Activated naive CD4-positive, alpha-beta T cell treated with anti-CD3 and anti-CD28 coated beads, Interleukin-2, amount 10 ng/mL, durations not matched to agents 7 days and 5 days (primary cell): ENCODE measurements at regions not wholly inside any gene's neighbourhood (a gene's known extent, or its start where the extent isn't known, plus 50 kb on each side); places are given as distances from the start of the nearest gene placed in this dataset.
"Not testable (repeated sequence)": the region's sequence is repeated elsewhere in the genome, so short reads cannot be mapped to it uniquely, and the experiment has no call there.

Experiments used
- CTCF ChIA-PET: fragments of 350-600 bp; sonication (Branson Sonifier 250); formaldehyde crosslinking; loops from one replicate; lab custom pipeline; 2021; ENCODE audit warnings: antibody characterized with exemption; lab: Charles Lee
- DNase-seq: peaks from one replicate; pipeline ENCODE4 v3.0.0-alpha.2; 2020
- H3K27ac Mint-ChIP-seq: one replicate; pipeline ENCODE4 v1.8.0; 2021; ENCODE audit warnings: mild to moderate bottlenecking, moderate library complexity, mixed read lengths
- H3K27me3 Mint-ChIP-seq: one replicate; pipeline ENCODE4 v1.8.0; 2021; ENCODE audit warnings: mild to moderate bottlenecking, mixed read lengths
- H3K36me3 Mint-ChIP-seq: one replicate; pipeline ENCODE4 v1.8.0; 2021; ENCODE audit warnings: mixed read lengths
- H3K4me1 Mint-ChIP-seq: one replicate; pipeline ENCODE4 v1.8.0; 2021; ENCODE audit warnings: mixed read lengths
- H3K4me3 Mint-ChIP-seq: one replicate; pipeline ENCODE4 v1.8.0; 2021; ENCODE audit warnings: mild to moderate bottlenecking, moderate library complexity, mixed read lengths
- H3K9me3 Mint-ChIP-seq: one replicate; pipeline ENCODE4 v1.8.0; 2021; ENCODE audit warnings: mixed read lengths

GRCh38 chr10:22467393-22467792 is 122.1 kb downstream of the SPAG6 start:
- H3K27ac Mint-ChIP-seq, H3K36me3 Mint-ChIP-seq, H3K4me1 Mint-ChIP-seq, H3K9me3 Mint-ChIP-seq, H3K4me3 Mint-ChIP-seq, CTCF ChIA-PET, DNase-seq: not testable (repeated sequence)
- H3K27me3 Mint-ChIP-seq: peaks cover 37% of the 10 kb centered on the region

DNA sequence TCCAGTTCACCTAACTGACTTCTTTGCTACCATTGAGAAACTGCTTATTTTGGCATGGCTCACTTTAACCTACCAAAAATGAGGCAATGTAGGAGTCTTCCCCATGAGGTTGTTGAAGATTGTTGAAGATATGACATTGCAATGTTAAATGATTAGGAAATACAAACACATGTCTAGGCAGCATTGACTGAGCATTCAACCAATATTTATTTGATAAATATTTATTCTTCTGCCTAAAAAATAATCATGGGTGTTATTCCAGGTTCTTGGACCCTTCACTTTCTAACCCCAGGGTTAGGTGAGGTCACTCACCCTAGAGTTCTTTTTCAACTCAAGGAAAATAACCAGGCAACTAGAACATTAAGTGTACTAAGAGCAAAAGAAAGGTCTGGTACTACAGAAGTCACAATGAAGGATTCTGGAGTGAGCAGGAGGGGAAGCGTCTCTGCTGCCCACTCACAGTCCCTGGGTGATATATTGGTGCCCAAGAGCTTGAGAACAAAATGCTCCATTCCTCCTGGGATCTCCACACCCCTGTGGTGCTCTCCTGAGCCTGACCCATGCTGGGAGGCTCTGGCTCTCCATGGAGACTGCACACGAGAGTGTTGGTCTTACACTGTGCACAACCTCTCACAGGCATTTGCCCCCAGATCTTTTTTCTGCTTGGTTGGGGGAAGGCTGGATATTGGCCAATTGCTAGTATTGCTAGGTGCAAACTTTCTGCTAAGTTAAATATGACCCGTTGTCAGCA is 123.4 kb downstream of the SPAG6 start:
- Mint-ChIP-seq H3K9me3 (no peaks in the 10 kb centered on the region), H3K27me3 (peaks cover 45% of the 10 kb centered on the region), H3K4me1 (no peaks in the 10 kb centered on the region), H3K36me3 (no peaks in the 10 kb centered on the region), H3K4me3 (no peak overlapping the region), H3K27ac (no peak overlapping the region)
- CTCF ChIA-PET: no interaction called here
- DNase-seq: no peak

- peaks cover 14% of the 10 kb centered on the region for H3K4me1 Mint-ChIP-seq
These were observed 127.7 kb downstream of the SPAG6 start for GRCh38 chr10:22473044-22473443.

DNA sequence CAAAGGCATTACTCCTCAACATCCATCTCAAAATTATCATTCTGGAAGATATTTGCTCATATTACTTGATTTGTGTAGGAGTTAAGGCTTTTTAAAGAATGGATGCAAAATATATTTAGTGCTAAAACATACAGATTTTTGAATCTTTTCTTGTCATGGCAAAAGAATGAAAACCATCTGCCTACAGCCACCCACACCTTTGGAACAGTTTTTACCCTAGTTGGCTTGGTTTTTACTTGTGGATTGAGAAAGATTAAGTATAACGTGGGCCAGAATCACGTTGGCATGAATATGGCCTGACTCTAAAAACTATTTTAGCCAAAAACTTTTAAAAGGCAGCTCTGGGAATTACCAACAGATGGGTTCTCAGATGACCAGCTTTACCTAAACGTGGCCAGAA is 128.2 kb downstream of the SPAG6 start:
- H3K9me3 Mint-ChIP-seq: no peaks in the 10 kb centered on the region
- H3K36me3 Mint-ChIP-seq: peaks cover 1% of the 10 kb centered on the region
- H3K27me3 Mint-ChIP-seq: peaks cover 81% of the 10 kb centered on the region
- H3K4me1 Mint-ChIP-seq: peaks cover 14% of the 10 kb centered on the region
- no peak for DNase-seq
- H3K4me3 Mint-ChIP-seq: no peak overlapping the region
- CTCF ChIA-PET: no interaction called here
- no peak overlapping the region for H3K27ac Mint-ChIP-seq

More at GRCh38 chr10:22473044-22473443, 127.7 kb downstream of the SPAG6 start:
- Mint-ChIP-seq H3K4me3 (no peak overlapping the region), H3K27ac (no peak overlapping the region), H3K27me3 (peaks cover 77% of the 10 kb centered on the region), H3K36me3 (peaks cover 1% of the 10 kb centered on the region), H3K9me3 (no peaks in the 10 kb centered on the region)
- DNase-seq: no peak
- CTCF ChIA-PET: no interaction called here

DNA sequence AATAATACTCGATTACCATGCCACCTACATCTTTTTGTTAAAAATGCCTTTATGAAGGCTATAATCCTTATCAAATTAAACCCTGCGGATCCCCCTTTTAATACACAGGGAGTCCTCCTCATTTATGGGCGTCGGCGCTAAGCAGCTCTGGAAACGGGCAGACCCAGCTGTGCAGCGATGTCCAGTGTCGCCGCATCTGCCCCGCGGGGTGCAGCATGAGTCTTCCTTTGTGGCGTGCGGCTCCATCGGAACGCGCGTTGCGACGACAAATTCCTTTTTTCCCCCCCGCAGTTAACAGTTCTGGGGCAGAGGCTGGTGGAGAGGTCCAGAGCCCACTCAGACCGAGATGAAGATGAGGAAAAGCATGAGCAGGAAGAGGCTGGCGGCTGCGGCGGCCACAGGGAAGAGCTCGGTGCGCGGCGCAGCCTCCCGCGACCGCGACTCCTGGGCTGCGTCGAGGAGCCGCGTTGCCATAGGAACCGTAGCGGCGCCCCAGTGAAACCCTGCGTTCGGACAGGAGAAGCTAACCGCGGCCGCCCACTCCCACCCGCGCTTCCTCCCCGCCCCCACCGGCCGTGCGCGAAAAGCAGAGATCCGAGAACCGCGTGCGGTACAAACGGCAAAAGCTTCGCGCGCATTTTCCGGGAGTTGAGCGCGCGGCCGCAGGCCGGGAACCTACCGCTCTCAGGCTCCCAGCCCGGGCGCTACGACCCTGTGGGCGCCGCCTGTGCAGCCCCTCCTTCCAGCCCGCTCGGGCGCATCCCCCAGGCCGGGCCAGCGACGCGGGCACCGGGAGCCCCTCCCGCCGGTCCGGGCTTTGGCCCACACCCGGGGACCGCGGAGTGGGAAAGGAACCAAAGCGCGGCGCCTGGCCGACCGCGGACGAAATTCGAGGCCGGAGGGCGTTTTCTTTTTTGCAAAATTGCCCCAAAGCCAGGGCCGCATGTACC is 130.6 kb downstream of the SPAG6 start:
- H3K36me3 Mint-ChIP-seq: peaks cover 1% of the 10 kb centered on the region
- H3K27me3 Mint-ChIP-seq: peaks cover 82% of the 10 kb centered on the region
- H3K4me3 Mint-ChIP-seq: peak overlapping the region; percentile 76
- peak overlapping the region; percentile 66 for H3K27ac Mint-ChIP-seq
- CTCF ChIA-PET: no interaction called here
- DNase-seq: peak; percentile 47
- H3K9me3 Mint-ChIP-seq: no peaks in the 10 kb centered on the region
- H3K4me1 Mint-ChIP-seq: peaks cover 18% of the 10 kb centered on the region

DNA sequence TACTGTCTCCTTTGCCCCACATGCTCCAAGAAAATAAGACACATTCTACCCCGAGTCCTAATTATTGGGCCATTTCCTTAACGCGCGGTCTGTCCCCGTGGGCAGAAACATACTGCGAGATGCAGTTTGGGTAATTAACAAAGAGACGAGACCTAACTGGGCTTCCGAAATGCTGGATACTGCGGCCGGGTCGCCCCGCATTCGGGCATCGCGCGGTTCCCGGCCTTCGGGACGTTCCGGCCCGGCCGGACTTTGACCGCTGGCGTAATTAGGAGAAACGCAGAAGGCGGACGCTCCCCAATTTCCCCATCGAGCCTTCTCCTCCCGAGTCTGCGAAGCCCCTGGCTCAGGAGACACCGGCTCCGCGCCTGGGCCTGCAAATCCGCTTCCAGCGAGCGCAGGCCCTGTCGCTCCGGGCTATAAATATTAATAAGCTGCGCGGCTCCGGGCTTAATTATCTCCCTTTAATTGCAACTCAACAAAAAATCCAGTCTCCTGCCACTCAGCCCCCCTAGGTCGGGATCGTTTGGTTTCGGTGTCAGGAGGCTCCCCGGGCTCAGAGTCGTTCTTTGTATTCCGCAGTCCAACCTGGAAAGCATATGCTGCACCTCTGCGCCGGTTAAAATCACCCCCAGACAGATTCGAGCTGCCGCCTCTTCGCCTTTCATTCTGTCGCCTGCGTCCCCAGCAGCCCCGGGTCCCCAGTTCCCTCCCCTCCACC is 131.5 kb downstream of the SPAG6 start:
- CTCF ChIA-PET: no interaction called here
- H3K27ac Mint-ChIP-seq: no peak overlapping the region
- H3K27me3 Mint-ChIP-seq: peaks cover 82% of the 10 kb centered on the region
- H3K36me3 Mint-ChIP-seq: peaks cover 1% of the 10 kb centered on the region
- DNase-seq: no peak
- no peaks in the 10 kb centered on the region for H3K9me3 Mint-ChIP-seq
- peak overlapping the region; percentile 46 for H3K4me3 Mint-ChIP-seq
- H3K4me1 Mint-ChIP-seq: peaks cover 18% of the 10 kb centered on the region

GRCh38 chr10:22477334-22478287 is 132.3 kb downstream of the SPAG6 start:
- Mint-ChIP-seq H3K27ac (no peak overlapping the region), H3K4me3 (no peak overlapping the region), H3K36me3 (peaks cover 1% of the 10 kb centered on the region), H3K9me3 (no peaks in the 10 kb centered on the region), H3K27me3 (peaks cover 80% of the 10 kb centered on the region), H3K4me1 (peaks cover 21% of the 10 kb centered on the region)
- DNase-seq: no peak
- CTCF ChIA-PET: no interaction called here

GRCh38 chr10:22478555-22479334 is 133.4 kb downstream of the SPAG6 start:
- Mint-ChIP-seq H3K27me3 (peaks cover 72% of the 10 kb centered on the region), H3K9me3 (no peaks in the 10 kb centered on the region), H3K36me3 (peaks cover 1% of the 10 kb centered on the region), H3K4me1 (peaks cover 27% of the 10 kb centered on the region), H3K27ac (no peak overlapping the region), H3K4me3 (no peak overlapping the region)
- DNase-seq: no peak
- CTCF ChIA-PET: interaction anchor here (0.6 kb wide), 2 partner anchors 17 to 99 kb away, joined by 3 read pairs; no protein-coding TSS in a partner anchor

GRCh38 chr10:22479419-22479818 is 134.1 kb downstream of the SPAG6 start:
- no peak for DNase-seq
- H3K4me1 Mint-ChIP-seq: peaks cover 27% of the 10 kb centered on the region
- H3K9me3 Mint-ChIP-seq: no peaks in the 10 kb centered on the region
- H3K27me3 Mint-ChIP-seq: peaks cover 65% of the 10 kb centered on the region
- no peak overlapping the region for H3K4me3 Mint-ChIP-seq
- H3K36me3 Mint-ChIP-seq: peaks cover 1% of the 10 kb centered on the region
- CTCF ChIA-PET: interaction anchor here (0.6 kb wide), 2 partner anchors 17 to 99 kb away, joined by 3 read pairs; no protein-coding TSS in a partner anchor
- no peak overlapping the region for H3K27ac Mint-ChIP-seq

DNA sequence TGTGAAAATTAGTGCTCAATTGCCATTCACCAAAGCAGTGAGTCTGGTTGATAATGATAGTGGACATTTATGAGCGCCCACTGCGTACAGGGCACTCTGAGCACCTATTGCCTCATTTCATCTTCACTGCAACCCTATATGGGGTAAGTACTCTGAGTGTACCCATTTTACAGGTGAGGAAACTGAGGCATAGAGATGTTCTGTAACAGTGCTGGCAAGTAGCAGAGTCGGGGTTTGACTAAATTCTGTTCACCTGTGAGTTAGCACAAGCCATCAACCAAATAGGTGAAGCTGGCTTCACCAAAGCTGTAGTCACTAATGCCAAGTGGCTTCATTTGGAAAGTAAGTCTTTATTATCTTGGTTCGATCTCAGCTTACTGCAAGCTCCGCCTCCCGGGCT is 135.8 kb downstream of the SPAG6 start:
- Mint-ChIP-seq H3K27me3 (peaks cover 59% of the 10 kb centered on the region), H3K9me3 (no peaks in the 10 kb centered on the region), H3K4me3 (no peak overlapping the region), H3K27ac (no peak overlapping the region), H3K4me1 (peaks cover 21% of the 10 kb centered on the region), H3K36me3 (no peaks in the 10 kb centered on the region)
- CTCF ChIA-PET: no interaction called here
- no peak for DNase-seq

DNA sequence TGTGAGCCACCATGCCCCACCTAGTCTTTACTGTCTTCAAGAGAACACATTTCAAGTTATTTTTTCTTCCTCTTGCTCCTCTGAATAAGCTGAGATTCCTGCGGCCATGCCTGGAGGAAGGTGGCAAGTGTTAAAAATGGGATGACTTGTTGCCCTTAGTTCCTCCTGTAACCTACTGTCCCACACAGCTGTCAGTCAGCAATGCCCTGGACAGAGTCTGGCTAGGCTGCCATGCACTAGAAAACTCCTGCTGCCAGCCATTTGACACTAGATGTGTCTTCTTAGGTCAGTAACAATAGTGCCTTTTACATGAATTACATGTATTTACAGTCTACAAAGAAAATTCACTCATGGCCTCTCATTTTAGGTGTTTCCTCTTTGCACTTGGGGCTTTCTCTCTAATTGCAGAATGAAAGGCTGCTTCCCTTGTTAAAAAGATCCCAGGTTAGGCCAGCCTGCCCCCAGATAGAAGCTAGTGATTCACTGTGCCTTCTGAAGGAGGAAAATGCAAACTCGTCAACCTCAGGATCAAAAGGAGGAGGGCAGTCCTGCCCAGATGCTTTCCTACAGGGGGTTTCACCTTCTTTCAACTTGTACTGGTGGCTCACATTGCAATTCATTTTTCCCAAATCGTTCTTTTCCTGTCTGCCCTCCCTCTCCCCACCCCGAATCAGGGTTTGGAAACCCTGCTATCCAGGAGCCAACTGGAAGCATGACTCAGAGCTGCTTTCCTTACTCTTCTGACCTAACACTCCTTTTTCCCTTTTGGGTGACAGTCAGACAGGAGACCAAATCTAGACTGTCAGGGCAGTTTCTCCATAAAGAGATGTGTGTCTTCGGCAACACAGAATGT is 136.6 kb downstream of the SPAG6 start:
- Mint-ChIP-seq H3K9me3 (no peaks in the 10 kb centered on the region), H3K4me1 (peaks cover 15% of the 10 kb centered on the region), H3K36me3 (no peaks in the 10 kb centered on the region), H3K27me3 (peaks cover 59% of the 10 kb centered on the region), H3K4me3 (no peak overlapping the region), H3K27ac (no peak overlapping the region)
- CTCF ChIA-PET: no interaction called here
- no peak for DNase-seq

- CTCF ChIA-PET: no interaction called here
- no peak overlapping the region for H3K4me3 Mint-ChIP-seq
- no peak for DNase-seq
- H3K36me3 Mint-ChIP-seq: no peaks in the 10 kb centered on the region
- H3K9me3 Mint-ChIP-seq: no peaks in the 10 kb centered on the region
- peaks cover 13% of the 10 kb centered on the region for H3K4me1 Mint-ChIP-seq
- H3K27ac Mint-ChIP-seq: no peak overlapping the region
- peaks cover 47% of the 10 kb centered on the region for H3K27me3 Mint-ChIP-seq
These were observed 137.8 kb downstream of the SPAG6 start for GRCh38 chr10:22483132-22483531.
